ENCODE measurements at regions not wholly inside any gene's neighbourhood (a gene's known extent, or its start where the extent isn't known, plus 50 kb on each side); places are given as distances from the start of the nearest gene placed in this dataset.

DNA sequence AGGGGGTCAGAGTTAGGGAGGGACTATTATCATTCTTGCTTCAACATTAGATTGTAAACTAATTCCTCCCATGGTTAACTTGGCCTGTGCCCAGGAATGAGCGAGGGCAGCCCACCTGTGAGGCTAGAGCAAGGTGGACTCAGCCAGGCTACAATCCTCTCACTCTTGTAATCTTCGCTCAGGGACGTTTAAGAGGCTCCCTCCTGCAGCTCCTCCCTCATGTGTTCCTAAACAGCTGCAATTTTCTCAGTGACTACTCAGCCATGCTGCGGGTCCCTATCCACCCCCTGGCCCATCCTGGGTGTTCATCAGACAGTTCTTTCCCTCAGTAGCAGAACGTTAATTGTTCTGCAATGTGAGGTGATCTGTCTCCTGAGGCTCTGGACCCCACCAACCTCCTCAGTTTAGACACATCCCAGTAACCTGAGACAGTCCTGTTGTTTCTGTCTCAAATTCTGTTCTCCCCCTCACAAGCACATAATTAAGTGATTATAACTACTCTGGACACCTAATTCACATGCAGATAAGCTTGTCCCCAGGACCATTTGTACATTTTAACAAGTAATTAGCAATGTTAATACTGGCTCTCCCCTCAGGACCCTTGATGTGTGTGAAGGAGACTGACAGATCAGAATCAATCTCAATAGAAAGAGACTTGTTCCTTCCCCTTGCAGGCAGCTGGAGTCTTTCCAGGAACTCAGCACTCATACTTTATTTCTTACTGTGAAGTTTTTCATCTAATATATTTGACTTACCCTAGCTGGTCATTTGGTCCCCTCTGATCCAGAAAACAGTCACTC is 337.2 kb upstream of the B3GAT1 start:
- H3K27ac ChIP-seq (ENCODE audit: low read depth in 2 of 2, low read length in 2 of 2) = no peak overlapping the region
- FAIRE-seq (no peak), DNase-seq (peak in 4 of 5 donors; percentile 22 to 69 (median 50))
- TF ChIP-seq, protein P1, sequence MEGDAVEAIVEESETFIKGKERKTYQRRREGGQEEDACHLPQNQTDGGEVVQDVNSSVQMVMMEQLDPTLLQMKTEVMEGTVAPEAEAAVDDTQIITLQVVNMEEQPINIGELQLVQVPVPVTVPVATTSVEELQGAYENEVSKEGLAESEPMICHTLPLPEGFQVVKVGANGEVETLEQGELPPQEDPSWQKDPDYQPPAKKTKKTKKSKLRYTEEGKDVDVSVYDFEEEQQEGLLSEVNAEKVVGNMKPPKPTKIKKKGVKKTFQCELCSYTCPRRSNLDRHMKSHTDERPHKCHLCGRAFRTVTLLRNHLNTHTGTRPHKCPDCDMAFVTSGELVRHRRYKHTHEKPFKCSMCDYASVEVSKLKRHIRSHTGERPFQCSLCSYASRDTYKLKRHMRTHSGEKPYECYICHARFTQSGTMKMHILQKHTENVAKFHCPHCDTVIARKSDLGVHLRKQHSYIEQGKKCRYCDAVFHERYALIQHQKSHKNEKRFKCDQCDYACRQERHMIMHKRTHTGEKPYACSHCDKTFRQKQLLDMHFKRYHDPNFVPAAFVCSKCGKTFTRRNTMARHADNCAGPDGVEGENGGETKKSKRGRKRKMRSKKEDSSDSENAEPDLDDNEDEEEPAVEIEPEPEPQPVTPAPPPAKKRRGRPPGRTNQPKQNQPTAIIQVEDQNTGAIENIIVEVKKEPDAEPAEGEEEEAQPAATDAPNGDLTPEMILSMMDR (IDR thresholded peaks at IDR 0.05; ENCODE audit: borderline replicate concordance, extremely low read depth, insufficient read depth) = no peak
- H3K9ac ChIP-seq (ENCODE audit: low read length in 3 of 3) = no peak overlapping the region
- no peaks in the 10 kb centered on the region for H3K36me3 ChIP-seq (ENCODE audit: control insufficient read depth in 2 of 3, insufficient read depth in 3 of 3, low read length in 3 of 3)
- intact Hi-C loops (cut with DNase I) = no loop called here
- peaks cover 0 to 14% (median 0%) of the 10 kb centered on the region in 3 donors for H3K9me3 ChIP-seq (ENCODE audit: control insufficient read depth in 2 of 3, insufficient read depth in 1 of 3, low read length in 3 of 3)
- no peaks in the 10 kb centered on the region for H3K27me3 ChIP-seq (ENCODE audit: control insufficient read depth, insufficient read depth, low read length)
- no peaks in the 10 kb centered on the region for H3K4me1 ChIP-seq (ENCODE audit: control insufficient read depth in 2 of 3, insufficient read depth in 2 of 3, low read depth in 1 of 3, low read length in 3 of 3)
- H3K4me3 ChIP-seq (ENCODE audit: low read length in 3 of 3) = no peak overlapping the region

DNA sequence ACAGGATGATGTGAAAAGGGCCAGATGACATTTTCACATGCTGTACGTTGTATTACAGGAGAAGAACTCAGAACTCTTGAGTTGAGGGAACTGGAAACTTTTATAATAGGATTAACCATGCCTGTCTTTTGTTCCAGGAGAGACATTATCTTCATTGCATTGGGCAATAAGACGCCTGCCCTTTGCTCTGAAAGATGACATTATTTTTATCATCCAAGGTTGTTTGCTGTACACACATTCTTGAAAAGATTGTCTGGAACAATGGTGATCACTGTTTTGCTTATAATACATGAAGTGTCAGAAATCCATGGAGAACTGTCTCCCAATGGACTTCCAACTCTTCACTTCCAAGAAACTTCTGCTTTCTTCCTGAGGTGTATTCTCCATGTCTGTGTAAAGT is 334.6 kb upstream of the B3GAT1 start:
- DNase-seq (no peak), FAIRE-seq (no peak)
- H3K9ac ChIP-seq (ENCODE audit: low read length in 3 of 3) = no peak overlapping the region
- no peak overlapping the region for H3K4me3 ChIP-seq (ENCODE audit: low read length in 3 of 3)
- no peaks in the 10 kb centered on the region for H3K36me3 ChIP-seq (ENCODE audit: control insufficient read depth in 2 of 3, insufficient read depth in 3 of 3, low read length in 3 of 3)
- H3K27me3 ChIP-seq (ENCODE audit: control insufficient read depth, insufficient read depth, low read length) = no peaks in the 10 kb centered on the region
- TF ChIP-seq, protein P1 (IDR thresholded peaks at IDR 0.05; ENCODE audit: borderline replicate concordance, extremely low read depth, insufficient read depth) = no peak
- intact Hi-C loops (cut with DNase I) = no loop called here
- peaks cover 0 to 10% (median 0%) of the 10 kb centered on the region in 3 donors for H3K4me1 ChIP-seq (ENCODE audit: control insufficient read depth in 2 of 3, insufficient read depth in 2 of 3, low read depth in 1 of 3, low read length in 3 of 3)
- no peak overlapping the region for H3K27ac ChIP-seq (ENCODE audit: low read depth in 2 of 2, low read length in 2 of 2)
- peaks cover 0 to 14% (median 0%) of the 10 kb centered on the region in 3 donors for H3K9me3 ChIP-seq (ENCODE audit: control insufficient read depth in 2 of 3, insufficient read depth in 1 of 3, low read length in 3 of 3)

DNA sequence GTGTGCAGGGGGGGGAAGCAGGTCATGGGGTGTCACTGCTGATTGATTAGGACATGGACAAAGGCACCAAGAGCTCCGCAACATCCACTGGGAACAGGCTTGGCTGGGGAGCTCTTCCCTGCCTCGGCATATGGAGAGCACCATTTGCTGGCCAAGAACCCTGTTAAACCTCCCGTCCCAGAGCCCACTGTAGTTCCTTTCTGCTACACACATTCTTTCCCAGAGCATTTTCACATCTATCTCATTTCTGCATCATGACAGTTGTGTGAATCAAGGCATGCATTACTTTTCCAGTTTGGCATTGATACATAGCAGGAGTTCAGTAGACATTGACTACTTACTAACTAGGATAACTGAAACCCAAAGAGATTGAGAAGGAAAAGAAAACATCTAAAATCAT is 333.4 kb upstream of the B3GAT1 start:
- Histone ChIP-seq H3K9ac (ENCODE audit: low read length in 3 of 3) (no peak overlapping the region), H3K4me1 (ENCODE audit: control insufficient read depth in 2 of 3, insufficient read depth in 2 of 3, low read depth in 1 of 3, low read length in 3 of 3) (peaks cover 0 to 10% (median 3%) of the 10 kb centered on the region in 3 donors), H3K9me3 (ENCODE audit: control insufficient read depth in 2 of 3, insufficient read depth in 1 of 3, low read length in 3 of 3) (peaks cover 0 to 14% (median 0%) of the 10 kb centered on the region in 3 donors), H3K27ac (ENCODE audit: low read depth in 2 of 2, low read length in 2 of 2) (no peak overlapping the region), H3K27me3 (ENCODE audit: control insufficient read depth, insufficient read depth, low read length) (no peaks in the 10 kb centered on the region), H3K36me3 (ENCODE audit: control insufficient read depth in 2 of 3, insufficient read depth in 3 of 3, low read length in 3 of 3) (no peaks in the 10 kb centered on the region), H3K4me3 (ENCODE audit: low read length in 3 of 3) (no peak overlapping the region)
- DNase-seq (no peak), FAIRE-seq (no peak)
- TF ChIP-seq, protein P1 (IDR thresholded peaks at IDR 0.05; ENCODE audit: borderline replicate concordance, extremely low read depth, insufficient read depth) = no peak
- intact Hi-C loops (cut with DNase I) = no loop called here
